Prostate gland (tissue), 2 donors: ENCODE measurements at regions not wholly inside any gene's neighbourhood (a gene's known extent, or its start where the extent isn't known, plus 50 kb on each side); places are given as distances from the start of the nearest gene placed in this dataset.

Experiments used
- DNase-seq: peaks from one replicate; pipeline ENCODE4 v3.0.0-alpha.2; 2019; ENCODE audit warnings: low spot score
- H3K27ac ChIP-seq, 2 donors: fragments of 200-600 bp; sonication (generic); 2 replicates each; pipeline ENCODE4 v1.5.1; 2017 to 2019
- H3K27me3 ChIP-seq: fragments of 200-600 bp; sonication (generic); replicated peaks from 2 replicates; pipeline ENCODE4 v1.5.1; 2019; ENCODE audit not compliant: insufficient read depth
- H3K36me3 ChIP-seq, 2 donors: fragments of 200-600 bp; sonication (generic); 1 replicate in 1 of 2; 2 replicates in 1 of 2; pipeline versions ENCODE4 v1.5.1 to v1.8.1; 2017 to 2019
- H3K4me1 ChIP-seq: fragments of 200-600 bp; sonication (generic); replicated peaks from 2 replicates; pipeline ENCODE4 v1.5.1; 2019
- H3K4me3 ChIP-seq, 2 donors: fragments of 200-600 bp; sonication (generic); 2 replicates each; pipeline ENCODE4 v1.5.1; 2017 to 2019
- H3K9me3 ChIP-seq: fragments of 200-600 bp; sonication (generic); 2 replicates; pipeline ENCODE4 v1.5.1; 2017
- POLR2A ChIP-seq: fragments of 450-650 bp; IDR thresholded peaks from one replicate; pipeline ENCODE4 v1.6.1; 2016; ENCODE audit warnings: antibody characterized with exemption, mild to moderate bottlenecking
- POLR2AphosphoS5 ChIP-seq: sonication (generic); formaldehyde crosslinking; IDR thresholded peaks from one replicate; pipeline ENCODE4 v1.6.1; 2017; ENCODE audit warnings: antibody characterized with exemption
- WGBS: methylation state at CpG from one replicate; pipeline ENCODE4 v1.1.5; 2018; 5-methylcytosine and 5-hydroxymethylcytosine counted together
- intact Hi-C: fragments of 100-400 bp; cut with DNase I; formaldehyde crosslinking; loops from one replicate; pipeline ENCODE4 v1.14.2; 2022
- TF ChIP-seq, protein P1 (sequence below), 4 experiments: fragments of 200-600 bp in 2 of 4; fragments of 450-650 bp in 2 of 4; sonication (generic) in 2 of 4; IDR thresholded peaks; 1 replicate in 3 of 4; 2 replicates in 1 of 4; pipeline ENCODE4 v1.5.1; 2016 to 2019; ENCODE audit warnings: antibody characterized with exemption in 4 of 4, mild to moderate bottlenecking in 2 of 4, moderate library complexity in 2 of 4

GRCh38 chr5:165928971-165929370, 2362.5 kb upstream of the WWC1 start:
- Histone ChIP-seq H3K27me3 (no peaks in the 10 kb centered on the region), H3K36me3 (no peaks in the 10 kb centered on the region), H3K4me1 (no peaks in the 10 kb centered on the region), H3K27ac (no peak overlapping the region), H3K4me3 (no peak overlapping the region), H3K9me3 (no peaks in the 10 kb centered on the region)
- WGBS, result 86% methylated on average over 6 of the region's 6 CpGs
- intact Hi-C loops, result no loop called here
- TF ChIP-seq POLR2AphosphoS5 (no peak), POLR2A (no peak)
- TF ChIP-seq, protein P1, sequence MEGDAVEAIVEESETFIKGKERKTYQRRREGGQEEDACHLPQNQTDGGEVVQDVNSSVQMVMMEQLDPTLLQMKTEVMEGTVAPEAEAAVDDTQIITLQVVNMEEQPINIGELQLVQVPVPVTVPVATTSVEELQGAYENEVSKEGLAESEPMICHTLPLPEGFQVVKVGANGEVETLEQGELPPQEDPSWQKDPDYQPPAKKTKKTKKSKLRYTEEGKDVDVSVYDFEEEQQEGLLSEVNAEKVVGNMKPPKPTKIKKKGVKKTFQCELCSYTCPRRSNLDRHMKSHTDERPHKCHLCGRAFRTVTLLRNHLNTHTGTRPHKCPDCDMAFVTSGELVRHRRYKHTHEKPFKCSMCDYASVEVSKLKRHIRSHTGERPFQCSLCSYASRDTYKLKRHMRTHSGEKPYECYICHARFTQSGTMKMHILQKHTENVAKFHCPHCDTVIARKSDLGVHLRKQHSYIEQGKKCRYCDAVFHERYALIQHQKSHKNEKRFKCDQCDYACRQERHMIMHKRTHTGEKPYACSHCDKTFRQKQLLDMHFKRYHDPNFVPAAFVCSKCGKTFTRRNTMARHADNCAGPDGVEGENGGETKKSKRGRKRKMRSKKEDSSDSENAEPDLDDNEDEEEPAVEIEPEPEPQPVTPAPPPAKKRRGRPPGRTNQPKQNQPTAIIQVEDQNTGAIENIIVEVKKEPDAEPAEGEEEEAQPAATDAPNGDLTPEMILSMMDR (IDR thresholded peaks at IDR 0.05), result no peak
- no peak for DNase-seq

DNA sequence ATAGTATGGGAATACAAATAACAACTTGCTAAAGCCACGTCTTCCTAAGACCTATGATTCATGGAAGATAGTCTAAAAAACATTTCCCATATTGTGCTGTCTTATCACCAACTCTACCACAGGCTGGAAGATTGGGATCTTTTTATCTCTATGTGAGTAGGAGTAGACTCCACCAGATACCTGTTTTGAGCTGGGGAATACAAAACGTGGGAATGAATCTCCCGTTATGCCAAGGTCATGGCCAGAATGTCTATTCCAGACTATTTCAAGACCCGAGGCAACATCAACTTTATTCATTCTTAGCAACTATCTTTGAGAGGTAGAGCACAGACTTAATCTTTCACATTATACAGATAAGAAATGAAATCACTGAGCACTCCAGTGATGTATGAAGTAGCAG, 2350.9 kb upstream of the WWC1 start:
- H3K9me3 ChIP-seq, result no peaks in the 10 kb centered on the region
- no peak for DNase-seq
- intact Hi-C loops, result no loop called here
- WGBS, result 92% methylated on average over 4 of the region's 4 CpGs
- TF ChIP-seq POLR2AphosphoS5, result no peak
- H3K27me3 ChIP-seq, result no peaks in the 10 kb centered on the region
- no peaks in the 10 kb centered on the region for H3K36me3 ChIP-seq
- no peaks in the 10 kb centered on the region for H3K4me1 ChIP-seq
- no peak overlapping the region for H3K4me3 ChIP-seq
- no peak overlapping the region for H3K27ac ChIP-seq

- Histone ChIP-seq H3K4me3 (no peak overlapping the region), H3K9me3 (no peaks in the 10 kb centered on the region), H3K27me3 (no peaks in the 10 kb centered on the region), H3K27ac (no peak overlapping the region), H3K4me1 (no peaks in the 10 kb centered on the region), H3K36me3 (no peaks in the 10 kb centered on the region)
- intact Hi-C loops, result no loop called here
- no peak for TF ChIP-seq POLR2A
- TF ChIP-seq POLR2AphosphoS5, result no peak
- TF ChIP-seq, protein P1 (IDR thresholded peaks at IDR 0.05), result no peak
- 69% methylated on average over 2 of the region's 2 CpGs for WGBS
- no peak for DNase-seq
Observed at GRCh38 chr5:165956854-165957253, 2334.6 kb upstream of the WWC1 start.

DNA sequence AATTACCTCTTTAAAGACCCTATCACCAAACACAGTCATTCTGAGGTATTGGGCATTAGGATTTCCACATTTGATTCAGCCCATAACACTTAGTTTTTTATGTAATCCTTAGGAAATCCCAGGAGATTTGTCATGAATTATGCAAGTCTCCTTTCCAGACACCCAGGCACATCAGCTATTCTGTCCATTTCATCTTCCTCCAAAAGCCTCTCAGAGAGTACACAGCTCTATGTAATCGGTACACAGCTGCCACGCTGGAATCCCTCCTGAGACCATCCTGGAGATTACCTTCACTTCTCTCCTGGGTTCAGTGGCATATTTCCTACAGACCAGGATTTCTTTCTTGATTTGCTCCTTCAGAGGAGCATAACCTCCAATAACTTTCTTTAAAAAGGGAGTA, 2309.8 kb upstream of the WWC1 start:
- Histone ChIP-seq H3K4me1 (no peaks in the 10 kb centered on the region), H3K9me3 (no peaks in the 10 kb centered on the region), H3K4me3 (no peak overlapping the region), H3K36me3 (no peaks in the 10 kb centered on the region), H3K27ac (no peak overlapping the region), H3K27me3 (no peaks in the 10 kb centered on the region)
- no peak for DNase-seq
- intact Hi-C loops, result no loop called here
- TF ChIP-seq POLR2AphosphoS5 (no peak), POLR2A (no peak)
- TF ChIP-seq, protein P1 (IDR thresholded peaks at IDR 0.05), result no peak
- 88% methylated on average over 2 of the region's 2 CpGs for WGBS

DNA sequence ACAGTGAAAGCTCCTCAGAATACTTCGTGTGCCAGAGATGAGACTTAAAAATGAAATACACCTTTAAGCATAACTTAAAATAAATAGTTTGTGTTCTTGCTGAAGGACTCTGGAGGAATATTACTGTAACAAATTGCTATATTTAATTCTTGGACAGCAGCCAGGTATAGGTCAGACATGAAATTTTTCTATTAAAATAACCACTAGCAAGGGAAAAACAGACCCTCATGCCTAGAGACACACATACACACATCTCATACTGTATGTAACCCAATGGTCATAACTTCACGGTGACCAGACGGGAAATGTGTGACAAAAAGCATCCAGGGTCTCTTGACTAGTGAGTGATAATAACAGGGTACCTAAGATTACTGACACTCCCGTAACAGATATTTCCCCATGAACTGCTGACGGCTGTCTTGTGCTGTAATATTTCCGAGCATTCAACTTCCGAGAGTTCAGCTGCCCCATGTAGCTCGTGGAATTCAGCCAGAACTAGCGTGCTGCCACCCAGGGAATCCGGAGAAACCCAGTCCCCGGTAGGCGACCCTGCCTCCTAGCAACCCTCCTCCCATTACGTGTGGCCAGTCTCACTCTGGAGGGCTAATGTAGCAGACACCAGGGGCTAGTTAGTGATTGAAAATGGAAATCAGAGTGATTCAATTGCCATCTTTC, 2295.1 kb upstream of the WWC1 start:
- intact Hi-C loops, result no loop called here
- Histone ChIP-seq H3K9me3 (no peaks in the 10 kb centered on the region), H3K27ac (no peak overlapping the region), H3K36me3 (no peaks in the 10 kb centered on the region), H3K4me1 (no peaks in the 10 kb centered on the region), H3K27me3 (no peaks in the 10 kb centered on the region), H3K4me3 (no peak overlapping the region)
- WGBS, result 68% methylated on average over 13 of the region's 13 CpGs
- no peak for TF ChIP-seq POLR2A
- TF ChIP-seq, protein P1 (IDR thresholded peaks at IDR 0.05), result no peak
- TF ChIP-seq POLR2AphosphoS5, result no peak
- DNase-seq, result no peak
